ENCODE measurements at regions not wholly inside any gene's neighbourhood (a gene's known extent, or its start where the extent isn't known, plus 50 kb on each side); places are given as distances from the start of the nearest gene placed in this dataset.

GRCh38 chr4:46684041-46684440 is 225.0 kb downstream of the COX7B2 start:
- 36 to 52% methylated on average over 2 of the region's 2 CpGs for WGBS, 2 donors
- intact Hi-C loops (cut with DNase I): no loop called here

DNA sequence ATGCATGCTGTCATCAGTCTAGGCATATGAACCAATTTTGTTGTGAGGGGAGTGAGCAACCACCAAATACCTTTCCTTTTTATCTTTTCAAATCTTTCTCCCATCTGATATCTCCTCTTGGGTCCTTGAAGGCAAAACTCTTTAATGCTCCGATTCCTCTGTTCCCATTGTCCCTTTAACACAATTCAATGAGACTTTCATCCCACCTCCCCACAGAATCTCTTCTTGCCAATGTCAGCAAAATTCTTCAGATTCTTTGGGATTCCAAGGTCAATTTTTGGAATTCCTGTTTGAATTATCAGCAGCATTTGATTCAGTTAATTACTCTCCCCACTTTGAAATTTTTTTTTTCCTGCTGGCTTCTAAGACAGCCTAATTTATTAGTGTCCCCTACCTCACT is 232.7 kb downstream of the COX7B2 start:
- FAIRE-seq: no peak
- Histone ChIP-seq H3K9me3 (no peaks in the 10 kb centered on the region), H3K4me1 (no peaks in the 10 kb centered on the region), H3K27ac (no peak overlapping the region), H3K36me3 (no peaks in the 10 kb centered on the region), H3K4me3 (no peak overlapping the region), H3K27me3 (no peaks in the 10 kb centered on the region)
- TF ChIP-seq CTCF (IDR thresholded peaks at IDR 0.05): no peak
- no peak for DNase-seq
- WGBS, 2 donors: 22 to 48% methylated on average over 1 of the region's 1 CpG
- intact Hi-C loops (cut with DNase I): no loop called here
- ATAC-seq: no peak

More at GRCh38 chr4:46684041-46684440, 225.0 kb downstream of the COX7B2 start:
- Histone ChIP-seq H3K9me3 (no peaks in the 10 kb centered on the region), H3K4me1 (no peaks in the 10 kb centered on the region), H3K27me3 (no peaks in the 10 kb centered on the region), H3K36me3 (no peaks in the 10 kb centered on the region), H3K4me3 (no peak overlapping the region), H3K27ac (no peak overlapping the region)
- FAIRE-seq (no peak), DNase-seq (no peak), ATAC-seq (no peak)
- TF ChIP-seq CTCF (IDR thresholded peaks at IDR 0.05): no peak

DNA sequence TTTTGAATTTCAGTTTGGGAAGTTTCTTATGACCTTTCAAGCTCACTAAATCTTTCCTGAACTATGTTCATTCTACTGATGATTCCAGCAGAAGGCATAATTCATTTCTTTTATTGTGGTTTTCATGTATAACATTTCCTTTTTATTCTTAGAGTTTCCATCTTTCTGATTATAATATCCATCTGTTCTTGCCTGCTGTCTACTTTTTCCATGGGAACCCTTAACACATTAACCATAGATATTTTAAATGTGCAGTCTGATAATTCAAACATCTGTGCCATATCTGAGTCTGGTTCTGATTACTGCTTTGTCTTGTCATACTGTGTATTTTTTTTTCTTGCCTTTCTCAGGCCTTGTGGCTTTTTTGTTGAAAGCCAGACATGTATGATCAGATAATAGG is 234.7 kb downstream of the COX7B2 start:
- ATAC-seq (no peak), FAIRE-seq (no peak), DNase-seq (no peak)
- intact Hi-C loops (cut with DNase I): no loop called here
- Histone ChIP-seq H3K36me3 (no peaks in the 10 kb centered on the region), H3K4me3 (no peak overlapping the region), H3K27ac (no peak overlapping the region), H3K4me1 (no peaks in the 10 kb centered on the region), H3K27me3 (no peaks in the 10 kb centered on the region), H3K9me3 (no peaks in the 10 kb centered on the region)
- TF ChIP-seq CTCF (IDR thresholded peaks at IDR 0.05): no peak

DNA sequence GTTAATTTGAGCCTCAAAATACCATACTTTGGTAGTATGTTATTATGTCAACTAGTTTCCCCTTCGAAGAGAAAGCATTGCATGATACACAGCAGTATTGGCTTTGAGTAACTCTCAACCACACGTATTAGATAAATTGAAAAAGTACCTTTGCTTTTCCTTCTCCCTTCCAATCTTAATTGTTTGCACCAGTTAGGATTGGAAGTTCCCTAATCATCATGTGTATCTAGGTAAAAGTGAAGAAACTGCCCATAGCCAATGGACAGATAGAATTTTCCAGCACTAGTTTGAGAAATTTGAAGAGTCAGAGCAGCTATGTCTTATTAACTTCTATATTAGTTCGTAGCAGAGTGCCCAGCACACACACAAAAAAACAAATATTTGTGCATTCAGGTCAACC is 241.3 kb downstream of the COX7B2 start:
- intact Hi-C loops (cut with DNase I): no loop called here
- DNase-seq (no peak), FAIRE-seq (no peak), ATAC-seq (no peak)
- no peaks in the 10 kb centered on the region for H3K36me3 ChIP-seq
- WGBS, 2 donors: 32 to 44% methylated on average over 3 of the region's 3 CpGs
- no peaks in the 10 kb centered on the region for H3K4me1 ChIP-seq
- H3K27me3 ChIP-seq: no peaks in the 10 kb centered on the region
- no peak overlapping the region for H3K4me3 ChIP-seq
- no peak overlapping the region for H3K27ac ChIP-seq
- H3K9me3 ChIP-seq: no peaks in the 10 kb centered on the region
- TF ChIP-seq CTCF (IDR thresholded peaks at IDR 0.05): no peak

- no peaks in the 10 kb centered on the region for H3K27me3 ChIP-seq
- no peaks in the 10 kb centered on the region for H3K4me1 ChIP-seq
- DNase-seq: no peak
- 23 to 24% methylated on average over 3 of the region's 3 CpGs for WGBS, 2 donors
- FAIRE-seq: no peak
- H3K27ac ChIP-seq: no peak overlapping the region
- ATAC-seq: no peak
- H3K9me3 ChIP-seq: no peaks in the 10 kb centered on the region
- no peak for TF ChIP-seq CTCF (IDR thresholded peaks at IDR 0.05)
- no peaks in the 10 kb centered on the region for H3K36me3 ChIP-seq
- intact Hi-C loops (cut with DNase I): no loop called here
- no peak overlapping the region for H3K4me3 ChIP-seq
These were observed 253.0 kb downstream of the COX7B2 start for GRCh38 chr4:46656071-46656470.
